HL-60 (cell line): ENCODE measurements at regions not wholly inside any gene's neighbourhood (a gene's known extent, or its start where the extent isn't known, plus 50 kb on each side); places are given as distances from the start of the nearest gene placed in this dataset.

Source experiments
- DNase-seq, 2 experiments: peaks; one replicate each; pipeline ENCODE4 v3.0.0-alpha.2; 2010 to 2020; ENCODE audit warnings: low read depth in 1 of 2, low spot score in 1 of 2
- H3K27ac ChIP-seq: fragments of 250-450 bp; sonication (Bioruptor Pico); replicated peaks from 2 replicates; pipeline ENCODE4 v1.5.1; 2020; ENCODE audit warnings: mild to moderate bottlenecking, moderate library complexity
- H3K27me3 ChIP-seq: fragments of 250-450 bp; sonication (Bioruptor Pico); 2 replicates; pipeline ENCODE4 v1.5.1; 2021; ENCODE audit warnings: mild to moderate bottlenecking, moderate library complexity; ENCODE audit not compliant: insufficient read depth, poor library complexity, severe bottlenecking
- H3K4me3 ChIP-seq: replicated peaks from 2 replicates; pipeline ENCODE4 v1.5.1; 2011; ENCODE audit warnings: mild to moderate bottlenecking, control low read depth, low read length; ENCODE audit not compliant: insufficient read depth
- CTCF ChIP-seq: IDR thresholded peaks from one replicate; pipeline ENCODE4 v1.5.1; 2011; ENCODE audit warnings: low read length, control low read depth, inconsistent platforms; ENCODE audit not compliant: insufficient read depth
- GABPA ChIP-seq: IDR thresholded peaks from 2 replicates; pipeline ENCODE4 v1.6.1; 2012; ENCODE audit warnings: low read depth
- POLR2AphosphoS5 ChIP-seq: IDR thresholded peaks from 2 replicates; pipeline ENCODE4 v1.6.1; 2012; ENCODE audit warnings: low read depth
- REST ChIP-seq: IDR thresholded peaks from 2 replicates; pipeline ENCODE4 v1.6.1; 2012; ENCODE audit warnings: low read depth; ENCODE audit not compliant: insufficient replicate concordance
- SPI1 ChIP-seq: IDR thresholded peaks from 2 replicates; pipeline ENCODE4 v1.6.1; 2012; ENCODE audit warnings: low read depth, mild to moderate bottlenecking, borderline replicate concordance

GRCh38 chr13:74289107-74289506 lies 154.9 kb upstream of the KLF12 start:
- no peak for TF ChIP-seq REST
- no peak for TF ChIP-seq CTCF
- TF ChIP-seq SPI1 = no peak
- no peak for TF ChIP-seq GABPA
- TF ChIP-seq POLR2AphosphoS5 = no peak
- no peak for DNase-seq
- H3K27me3 ChIP-seq = peaks cover 36% of the 10 kb centered on the region
- H3K27ac ChIP-seq = no peak overlapping the region
- no peak overlapping the region for H3K4me3 ChIP-seq

- no peak overlapping the region for H3K4me3 ChIP-seq
- DNase-seq = no peak
- TF ChIP-seq REST (no peak), GABPA (no peak), CTCF (no peak), POLR2AphosphoS5 (no peak), SPI1 (no peak)
- no peak overlapping the region for H3K27ac ChIP-seq
- H3K27me3 ChIP-seq = peaks cover 36% of the 10 kb centered on the region
Observed at GRCh38 chr13:74288361-74288911, 154.2 kb upstream of the KLF12 start.

GRCh38 chr13:74287724-74288169 lies 153.5 kb upstream of the KLF12 start:
- no peak overlapping the region for H3K4me3 ChIP-seq
- H3K27me3 ChIP-seq = peaks cover 36% of the 10 kb centered on the region
- DNase-seq = peak in 1 of 2 experiments; percentile 6
- no peak overlapping the region for H3K27ac ChIP-seq
- TF ChIP-seq POLR2AphosphoS5 (no peak), CTCF (no peak), REST (no peak), SPI1 (no peak), GABPA (no peak)
